Loucy (cell line): ENCODE measurements at regions not wholly inside any gene's neighbourhood (a gene's known extent, or its start where the extent isn't known, plus 50 kb on each side); places are given as distances from the start of the nearest gene placed in this dataset.

Source experiments
- H2AFZ ChIP-seq: fragments of 200-600 bp; sonication (generic); 2 replicates; pipeline ENCODE4 v1.6.0; 2016; ENCODE audit warnings: antibody characterized with exemption, mild to moderate bottlenecking, low read length, moderate library complexity
- H3F3A ChIP-seq: fragments of 200-600 bp; 2 replicates; pipeline ENCODE4 v1.6.0; 2016; ENCODE audit warnings: antibody characterized with exemption, low read depth, mild to moderate bottlenecking
- H3K27me3 ChIP-seq: fragments of 200-600 bp; sonication (generic); 2 replicates; pipeline ENCODE4 v1.6.1; 2014; ENCODE audit warnings: low read length, mild to moderate bottlenecking; ENCODE audit not compliant: insufficient read depth, poor library complexity, severe bottlenecking
- H3K36me3 ChIP-seq: fragments of 200-600 bp; sonication (generic); 2 replicates; pipeline ENCODE4 v1.6.1; 2016; ENCODE audit warnings: low read length; ENCODE audit not compliant: insufficient read depth
- H3K4me1 ChIP-seq: fragments of 200-600 bp; sonication (generic); 2 replicates; pipeline ENCODE4 v1.5.1; 2014; ENCODE audit warnings: low read length, mild to moderate bottlenecking; ENCODE audit not compliant: insufficient read depth, poor library complexity, severe bottlenecking
- H3K4me2 ChIP-seq: fragments of 200-600 bp; sonication (generic); 2 replicates; pipeline ENCODE4 v1.6.0; 2014; ENCODE audit warnings: antibody characterized with exemption, low read length, low read depth, mild to moderate bottlenecking; ENCODE audit not compliant: poor library complexity, severe bottlenecking
- H3K4me3 ChIP-seq: fragments of 200-600 bp; sonication (generic); 2 replicates; pipeline ENCODE4 v1.5.1; 2014; ENCODE audit warnings: low read length, mild to moderate bottlenecking, mixed read lengths; ENCODE audit not compliant: poor library complexity, severe bottlenecking
- H3K79me2 ChIP-seq: fragments of 200-600 bp; sonication (generic); 2 replicates; pipeline ENCODE4 v1.6.1; 2014; ENCODE audit warnings: low read length; ENCODE audit not compliant: insufficient read depth
- H3K9ac ChIP-seq: fragments of 200-600 bp; sonication (generic); 2 replicates; pipeline ENCODE4 v1.6.0; 2014; ENCODE audit warnings: mild to moderate bottlenecking, low read depth, low read length, moderate library complexity; ENCODE audit not compliant: poor library complexity, severe bottlenecking
- H3K9me2 ChIP-seq: fragments of 200-600 bp; sonication (generic); replicated peaks from 2 replicates; pipeline ENCODE4 v1.6.1; 2016; ENCODE audit warnings: low read depth, low read length, mixed read lengths
- H3K9me3 ChIP-seq: fragments of 200-600 bp; sonication (generic); 2 replicates; pipeline ENCODE4 v1.6.1; 2014; ENCODE audit warnings: mild to moderate bottlenecking, antibody characterized with exemption, low read length, low read depth; ENCODE audit not compliant: insufficient read depth
- H4K20me1 ChIP-seq: fragments of 200-600 bp; sonication (generic); 2 replicates; pipeline ENCODE4 v1.6.0; 2014; ENCODE audit warnings: antibody characterized with exemption, low read length, mild to moderate bottlenecking; ENCODE audit not compliant: insufficient read depth, poor library complexity, severe bottlenecking
- EZH2phosphoT487 ChIP-seq: fragments of 200-600 bp; IDR thresholded peaks from 2 replicates; pipeline ENCODE4 v1.6.1; 2018; ENCODE audit warnings: antibody characterized with exemption, mild to moderate bottlenecking, moderate library complexity, borderline replicate concordance
- TF ChIP-seq, protein P1 (sequence below): fragments of 200-600 bp; sonication (generic); conservative IDR thresholded peaks from 2 replicates; pipeline ENCODE4 v1.5.1; 2014; ENCODE audit warnings: mild to moderate bottlenecking, antibody characterized with exemption, low read length

DNA sequence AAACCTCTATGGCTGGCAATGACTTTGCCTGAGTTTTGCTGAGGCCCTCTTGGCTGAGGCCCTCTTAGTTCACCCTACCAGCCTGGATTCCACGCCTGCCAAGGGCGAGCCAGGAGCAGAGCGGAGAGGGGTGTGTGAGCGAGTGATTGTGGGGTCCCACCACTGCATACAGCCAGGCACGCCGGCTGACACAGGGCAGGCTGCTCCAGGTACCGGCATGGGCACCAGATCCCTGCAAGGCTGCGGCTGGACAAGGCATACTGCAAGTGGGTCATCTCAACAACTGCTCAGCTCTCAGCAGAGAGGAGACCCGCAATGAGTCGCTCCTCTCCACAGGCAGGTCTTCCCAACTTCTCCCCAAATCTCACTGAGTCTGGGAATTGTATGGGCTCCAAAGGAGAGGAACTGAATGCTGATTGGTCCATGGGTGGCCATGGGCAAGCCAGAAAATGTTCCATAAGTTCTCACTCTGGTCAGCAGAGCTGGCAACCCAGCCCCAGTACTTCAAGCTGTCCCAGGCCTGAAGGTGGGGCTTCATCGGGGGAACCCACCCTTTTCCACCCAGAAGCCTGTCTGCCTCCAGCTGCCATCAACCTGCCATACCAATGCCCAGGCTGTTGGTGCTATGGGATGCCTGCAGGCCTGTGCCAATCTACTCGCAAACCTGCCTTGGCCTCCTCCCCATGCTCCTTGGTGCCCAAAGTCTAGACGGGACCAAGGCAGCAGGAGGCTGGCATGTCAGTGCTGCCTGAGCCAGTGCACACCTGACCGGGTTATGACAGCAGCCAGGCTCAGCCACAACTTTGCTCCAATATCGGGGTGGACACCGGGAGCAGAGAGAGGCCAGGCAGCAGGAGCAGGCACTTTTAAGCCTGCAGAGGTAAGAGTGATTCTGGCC lies 1273.6 kb upstream of the GBE1 start:
- Histone ChIP-seq H3K27me3 (no peaks in the 10 kb centered on the region), H3K9me3 (no peaks in the 10 kb centered on the region), H2AFZ (no peak overlapping the region), H3K36me3 (no peaks in the 10 kb centered on the region), H3K79me2 (no peaks in the 10 kb centered on the region), H3K4me1 (no peaks in the 10 kb centered on the region), H3F3A (no peaks in the 10 kb centered on the region), H3K4me2 (no peak overlapping the region), H3K9ac (no peak overlapping the region), H3K9me2 (no peaks in the 10 kb centered on the region), H3K4me3 (no peak overlapping the region), H4K20me1 (no peaks in the 10 kb centered on the region)
- TF ChIP-seq, protein P1, sequence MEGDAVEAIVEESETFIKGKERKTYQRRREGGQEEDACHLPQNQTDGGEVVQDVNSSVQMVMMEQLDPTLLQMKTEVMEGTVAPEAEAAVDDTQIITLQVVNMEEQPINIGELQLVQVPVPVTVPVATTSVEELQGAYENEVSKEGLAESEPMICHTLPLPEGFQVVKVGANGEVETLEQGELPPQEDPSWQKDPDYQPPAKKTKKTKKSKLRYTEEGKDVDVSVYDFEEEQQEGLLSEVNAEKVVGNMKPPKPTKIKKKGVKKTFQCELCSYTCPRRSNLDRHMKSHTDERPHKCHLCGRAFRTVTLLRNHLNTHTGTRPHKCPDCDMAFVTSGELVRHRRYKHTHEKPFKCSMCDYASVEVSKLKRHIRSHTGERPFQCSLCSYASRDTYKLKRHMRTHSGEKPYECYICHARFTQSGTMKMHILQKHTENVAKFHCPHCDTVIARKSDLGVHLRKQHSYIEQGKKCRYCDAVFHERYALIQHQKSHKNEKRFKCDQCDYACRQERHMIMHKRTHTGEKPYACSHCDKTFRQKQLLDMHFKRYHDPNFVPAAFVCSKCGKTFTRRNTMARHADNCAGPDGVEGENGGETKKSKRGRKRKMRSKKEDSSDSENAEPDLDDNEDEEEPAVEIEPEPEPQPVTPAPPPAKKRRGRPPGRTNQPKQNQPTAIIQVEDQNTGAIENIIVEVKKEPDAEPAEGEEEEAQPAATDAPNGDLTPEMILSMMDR, result no peak
- TF ChIP-seq EZH2phosphoT487, result no peak

DNA sequence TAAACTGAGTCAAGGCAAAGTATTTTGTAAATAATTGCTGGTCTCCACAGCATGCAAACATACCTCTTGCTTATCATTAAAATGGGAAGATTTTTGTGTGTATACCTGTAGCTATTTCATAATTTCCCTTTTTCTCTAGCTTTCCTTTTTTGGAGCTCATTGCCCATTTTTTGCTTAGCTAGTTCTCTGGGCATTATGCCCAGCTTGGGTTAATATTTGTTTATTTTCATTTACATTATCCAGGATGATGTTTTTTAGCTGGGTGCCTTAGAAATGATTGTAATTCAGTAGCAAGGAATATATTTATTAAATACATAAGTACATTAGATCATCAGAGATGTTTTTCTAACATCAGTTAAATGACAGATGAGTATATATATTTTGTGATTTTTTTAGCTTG lies 1271.7 kb upstream of the GBE1 start:
- no peaks in the 10 kb centered on the region for H4K20me1 ChIP-seq
- no peak overlapping the region for H3K4me2 ChIP-seq

DNA sequence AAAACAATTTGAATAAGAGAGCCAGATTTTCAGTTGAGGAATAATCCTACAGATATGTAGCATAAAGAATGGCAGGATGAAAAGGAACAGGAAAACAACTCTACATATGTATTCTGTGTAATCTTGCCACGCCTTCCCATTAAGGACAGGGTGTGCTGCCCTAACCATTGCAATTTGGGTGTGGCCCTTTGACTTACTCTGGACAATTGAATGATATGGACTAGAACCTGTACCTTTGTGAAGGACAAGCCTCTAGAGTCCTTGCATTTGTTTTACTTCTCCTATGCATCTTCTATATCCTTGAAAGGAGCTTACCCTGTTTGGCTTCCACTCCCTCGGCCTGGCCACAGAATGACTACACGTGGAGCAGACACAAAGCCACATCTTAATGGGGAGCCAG lies 1261.6 kb upstream of the GBE1 start:
- TF ChIP-seq EZH2phosphoT487, result no peak
- TF ChIP-seq, protein P1, result no peak
- no peak overlapping the region for H2AFZ ChIP-seq

More for the DNA sequence above, 1271.7 kb upstream of the GBE1 start:
- no peak overlapping the region for H2AFZ ChIP-seq
- TF ChIP-seq, protein P1, result no peak
- TF ChIP-seq EZH2phosphoT487, result no peak
- H3F3A ChIP-seq, result no peaks in the 10 kb centered on the region
- no peaks in the 10 kb centered on the region for H3K36me3 ChIP-seq
- no peaks in the 10 kb centered on the region for H3K4me1 ChIP-seq
- no peak overlapping the region for H3K9ac ChIP-seq
- no peaks in the 10 kb centered on the region for H3K9me3 ChIP-seq
- H3K79me2 ChIP-seq, result no peaks in the 10 kb centered on the region
- no peaks in the 10 kb centered on the region for H3K27me3 ChIP-seq
- H3K4me3 ChIP-seq, result no peak overlapping the region
- no peaks in the 10 kb centered on the region for H3K9me2 ChIP-seq

More for the DNA sequence above, 1261.6 kb upstream of the GBE1 start:
- Histone ChIP-seq H4K20me1 (no peaks in the 10 kb centered on the region), H3K4me2 (no peak overlapping the region), H3K79me2 (no peaks in the 10 kb centered on the region), H3K4me3 (no peak overlapping the region), H3K9ac (no peak overlapping the region), H3K27me3 (no peaks in the 10 kb centered on the region), H3K9me3 (no peaks in the 10 kb centered on the region), H3K4me1 (no peaks in the 10 kb centered on the region), H3K36me3 (no peaks in the 10 kb centered on the region), H3F3A (no peaks in the 10 kb centered on the region), H3K9me2 (no peaks in the 10 kb centered on the region)
